OCI-M2 (cell line): ENCODE measurements at regions not wholly inside any gene's neighbourhood (a gene's known extent, or its start where the extent isn't known, plus 50 kb on each side); places are given as distances from the start of the nearest gene placed in this dataset.

ENCODE experiments used
- DNase-seq: peaks from one replicate; lab custom pipeline; 2025; ENCODE audit not compliant: unreplicated experiment; lab: John Stamatoyannopoulos, UW

DNA sequence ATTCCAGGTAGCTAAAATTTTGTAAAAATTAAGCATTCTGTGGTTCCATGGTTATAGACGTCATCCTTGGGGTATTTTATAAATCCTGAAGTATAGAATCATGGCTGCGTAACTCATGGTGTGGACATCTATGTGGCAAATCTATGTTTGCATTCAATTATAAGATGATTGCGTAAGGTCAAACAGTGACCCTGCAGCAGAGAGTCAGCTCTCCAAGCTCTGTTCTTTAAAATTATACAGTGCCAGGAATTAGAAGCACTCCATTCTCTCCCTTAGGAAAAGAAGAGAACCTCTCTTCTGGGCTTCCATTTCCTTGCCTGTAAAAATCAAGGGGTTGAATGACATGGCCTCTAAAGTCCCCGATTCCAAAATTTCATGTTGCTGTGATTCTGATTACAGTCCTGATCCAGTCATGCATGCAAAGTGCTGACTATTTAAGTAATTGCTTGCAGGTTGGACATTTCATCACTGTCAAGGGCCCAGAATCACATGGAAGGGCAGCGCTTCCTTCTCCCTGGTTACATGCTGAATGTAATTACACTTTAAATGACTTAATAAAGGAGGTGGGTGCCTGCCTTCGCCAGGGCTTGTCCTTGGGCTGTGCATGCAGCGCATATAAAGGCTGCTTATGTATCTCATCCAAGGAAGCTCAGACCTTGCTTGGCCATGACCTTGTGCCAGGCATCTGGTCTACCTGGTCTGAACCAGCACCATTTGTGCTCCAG lies 550.7 kb downstream of the TYW1 start:
- no peak for DNase-seq

DNA sequence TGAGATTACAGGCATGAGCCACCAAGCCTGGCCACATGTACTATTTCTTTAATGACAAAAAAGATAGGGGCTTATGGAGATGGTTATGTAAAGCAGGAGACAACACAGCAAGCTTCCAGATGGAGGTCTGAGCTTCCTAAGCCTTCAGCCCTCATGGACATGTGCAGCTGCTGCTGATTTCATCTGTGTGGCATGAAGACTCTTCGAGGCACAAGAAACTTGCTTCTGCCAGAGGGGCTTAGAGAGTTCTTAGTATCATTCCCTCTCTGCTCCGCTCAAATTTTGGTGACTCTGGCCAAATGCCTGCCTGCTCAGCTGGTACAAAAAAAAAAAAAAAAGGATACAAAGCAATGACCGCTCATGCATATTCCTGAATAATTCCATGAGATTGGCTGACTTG lies 552.5 kb downstream of the TYW1 start:
- no peak for DNase-seq

DNA sequence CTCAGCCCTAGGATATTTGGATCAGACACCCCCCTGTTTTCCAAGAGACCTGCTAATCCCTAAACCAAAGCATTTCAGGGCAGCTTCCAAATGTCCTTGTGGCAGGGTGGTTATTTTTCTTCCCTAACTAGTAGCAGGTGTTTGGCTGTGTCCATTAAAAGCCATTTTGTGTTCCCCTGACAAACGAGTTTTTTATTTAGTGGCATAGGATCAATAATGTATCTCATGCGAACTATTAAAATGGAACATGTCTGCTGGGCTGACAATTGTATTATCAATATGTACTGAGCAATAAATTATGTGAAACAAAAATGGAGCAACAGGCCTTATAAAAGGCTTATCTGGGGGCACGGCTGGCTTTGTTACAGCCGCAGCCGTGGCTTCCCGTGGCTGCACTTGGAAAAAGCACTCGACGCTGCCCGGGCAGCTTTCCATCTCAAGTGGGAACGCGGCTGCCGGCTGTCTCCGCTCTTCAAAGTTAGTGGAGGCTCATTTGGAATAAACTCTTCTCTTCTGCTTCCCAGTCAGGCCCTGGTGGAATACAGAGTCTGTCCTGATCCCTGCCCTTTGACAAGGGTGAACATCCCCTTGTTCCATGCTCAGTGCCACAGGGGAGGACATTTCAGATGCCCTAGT lies 554.3 kb downstream of the TYW1 start:
- DNase-seq, result no peak

DNA sequence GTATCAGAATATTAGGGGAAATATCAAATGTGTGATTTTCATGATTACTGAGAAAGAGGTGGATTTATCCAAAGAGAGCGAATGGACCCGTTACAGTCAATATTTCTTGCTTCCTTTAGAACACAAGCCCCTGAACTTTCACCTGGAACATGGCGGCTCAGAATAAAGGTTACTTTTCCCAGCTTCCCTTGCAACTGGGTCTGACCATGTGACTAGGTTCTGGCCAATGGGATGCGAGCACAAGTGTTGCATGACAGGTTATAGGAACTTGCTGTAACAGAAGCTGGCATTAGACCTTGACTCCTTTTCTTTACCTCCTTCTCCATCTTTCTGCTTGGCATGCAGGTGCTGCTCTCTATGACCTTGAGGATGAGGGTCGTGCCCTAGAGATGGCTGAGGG lies 556.1 kb downstream of the TYW1 start:
- DNase-seq, result no peak

DNA sequence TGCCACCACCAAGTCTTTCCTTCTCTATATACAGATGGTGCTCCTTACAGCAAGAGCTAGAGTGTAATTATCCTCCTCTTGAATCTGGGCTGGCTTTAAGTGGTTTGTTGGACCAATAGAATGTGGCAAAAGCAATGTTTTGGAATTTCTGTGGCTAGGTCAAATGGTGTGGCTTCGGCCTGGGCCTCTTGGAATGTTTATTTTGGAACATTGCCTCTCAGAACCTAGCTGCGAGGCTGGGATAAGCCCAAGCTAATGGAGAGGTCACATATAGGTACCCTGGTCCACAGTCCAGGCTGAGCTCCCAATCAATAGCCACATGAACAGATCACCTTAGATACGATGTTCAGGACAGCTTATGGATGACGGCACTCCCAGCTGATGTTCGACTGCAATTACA lies 556.7 kb downstream of the TYW1 start:
- DNase-seq, result no peak

DNA sequence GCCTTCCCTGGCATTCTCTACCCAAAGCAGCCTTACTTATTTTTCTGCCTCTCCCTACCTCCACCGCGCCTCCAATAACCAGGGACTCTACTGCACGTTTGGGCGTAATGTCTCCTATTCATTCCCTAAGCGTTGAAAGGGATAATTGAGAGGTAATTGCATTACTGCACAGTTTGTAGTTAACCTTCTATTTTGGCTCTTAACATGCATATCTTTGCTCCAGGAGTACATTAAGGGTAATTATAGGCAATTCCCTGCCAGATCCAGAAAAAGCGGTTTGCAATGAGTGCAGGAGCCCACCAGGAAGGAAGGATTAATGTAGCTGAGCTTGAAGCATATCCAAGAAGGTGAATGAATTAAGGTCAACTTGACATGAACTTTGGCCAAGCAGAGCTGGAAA lies 558.4 kb downstream of the TYW1 start:
- no peak for DNase-seq

DNA sequence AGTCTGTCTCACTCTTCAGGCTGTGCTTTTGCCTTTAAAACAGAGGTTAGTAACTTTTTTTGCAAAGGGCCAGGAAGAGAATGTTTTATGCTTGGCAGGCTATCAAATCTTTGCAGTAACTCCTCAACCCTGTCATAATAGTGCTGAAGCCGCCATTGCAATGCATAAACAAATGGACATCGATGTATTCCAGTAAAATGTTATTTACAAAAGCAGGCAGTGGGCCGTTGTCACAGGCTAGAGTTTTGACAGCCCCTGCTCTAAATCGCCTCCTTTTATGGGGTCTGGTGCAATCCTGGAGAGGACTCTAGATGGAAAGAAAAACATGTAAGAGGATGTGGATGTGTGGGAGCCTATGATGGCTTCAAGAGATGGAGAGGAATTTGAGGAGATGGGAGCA lies 568.3 kb downstream of the TYW1 start:
- DNase-seq, result no peak

DNA sequence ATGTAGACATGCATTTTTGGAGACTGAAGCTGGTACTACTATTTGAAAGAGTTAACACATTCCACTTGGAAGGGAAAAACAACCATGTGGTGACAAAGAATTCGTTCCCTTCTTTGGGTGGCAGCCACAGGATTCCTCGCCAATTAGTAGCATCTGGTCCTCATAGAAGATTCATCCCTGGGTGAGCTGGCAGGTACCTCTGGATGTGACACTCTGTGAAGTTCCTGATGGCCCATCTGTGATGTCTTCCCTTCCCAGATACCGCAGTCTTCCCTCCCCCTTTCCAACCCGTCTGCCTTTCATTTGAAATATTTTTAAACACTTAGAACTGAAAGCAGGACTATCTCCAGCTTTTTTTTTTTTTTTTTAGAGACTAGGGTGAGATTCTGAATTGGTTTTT lies 569.5 kb downstream of the TYW1 start:
- no peak for DNase-seq

DNA sequence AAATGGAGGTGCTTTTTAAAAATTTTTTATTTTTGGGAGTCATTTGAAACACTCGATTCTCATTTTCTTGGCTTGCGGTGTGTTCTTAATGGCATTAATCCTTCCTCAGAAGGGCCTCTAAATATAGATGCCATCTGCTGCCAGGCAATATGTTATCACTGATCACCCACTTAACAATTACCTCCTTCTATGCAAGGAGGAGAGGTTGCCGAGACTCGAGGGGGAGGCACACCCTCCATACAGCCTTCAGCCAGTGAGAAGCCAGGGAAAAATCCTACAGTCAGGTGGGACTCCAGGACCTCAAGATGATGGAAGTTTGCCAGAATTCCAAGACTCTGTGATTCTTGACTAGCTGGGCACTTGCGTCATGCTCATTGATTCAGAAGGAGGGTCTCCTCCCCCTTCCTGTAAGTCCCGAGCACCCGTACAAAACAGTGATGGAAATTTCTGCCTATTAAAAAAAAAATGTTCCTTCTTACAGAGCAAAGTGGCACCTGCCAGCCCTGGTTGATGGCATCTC lies 574.5 kb downstream of the TYW1 start:
- DNase-seq, result no peak

DNA sequence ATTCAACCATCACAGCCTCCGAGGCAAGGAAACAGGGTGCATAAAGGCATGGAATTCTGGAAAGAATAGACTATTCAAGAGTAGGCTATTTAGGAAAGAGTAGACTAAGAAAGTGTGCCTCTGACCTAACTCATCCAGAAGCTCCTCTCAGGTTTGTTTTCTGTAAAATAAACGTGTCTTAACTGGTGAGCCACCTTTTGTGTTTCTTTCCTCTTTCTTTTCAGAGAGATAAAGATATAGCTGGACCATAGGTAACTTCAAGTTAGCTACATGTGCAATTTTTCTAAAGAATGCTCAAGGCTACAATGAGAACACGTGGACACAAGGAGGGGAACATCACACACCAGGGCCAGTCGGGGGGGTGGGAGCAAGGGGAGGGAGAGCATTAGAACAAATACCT lies 577.0 kb downstream of the TYW1 start:
- DNase-seq, result no peak

DNA sequence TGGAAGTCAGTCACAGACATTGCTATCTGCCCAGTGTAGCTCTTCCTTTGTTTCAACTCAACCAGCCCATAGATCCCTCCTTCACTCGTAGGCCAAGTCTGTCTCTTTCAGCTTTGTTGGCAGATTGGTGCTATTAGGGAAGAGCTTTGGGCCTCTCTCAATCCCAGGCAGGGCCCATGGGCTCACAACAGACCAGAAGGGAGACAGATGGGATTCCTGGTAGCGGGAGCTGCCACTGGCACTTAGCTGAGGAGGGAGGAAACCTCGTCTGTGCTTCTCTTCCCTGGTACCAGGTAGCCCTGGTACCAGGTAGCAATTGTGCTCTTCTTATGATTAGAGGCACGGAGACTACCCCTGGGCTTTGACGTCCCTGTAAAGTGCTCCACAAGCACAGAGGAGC lies 592.0 kb downstream of the TYW1 start:
- no peak for DNase-seq

DNA sequence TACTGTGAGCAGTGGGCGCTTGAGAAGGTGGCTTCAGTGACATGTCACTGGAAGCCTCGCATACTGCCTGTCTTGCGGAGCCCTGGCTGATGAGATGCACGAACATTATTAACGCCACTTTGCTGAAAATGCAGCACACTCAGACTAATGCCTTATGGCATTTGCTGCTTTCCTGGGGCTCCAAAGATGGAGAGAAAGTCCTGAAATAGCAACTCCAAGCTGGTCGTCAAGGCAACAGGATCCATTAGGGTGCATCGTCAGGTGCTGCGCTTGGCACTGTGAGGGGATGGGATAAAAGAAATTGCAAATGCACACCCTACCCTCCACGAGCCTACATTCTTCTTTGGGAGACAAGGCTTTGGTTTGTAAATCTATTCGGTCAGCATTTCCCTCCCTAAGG lies 592.5 kb downstream of the TYW1 start:
- DNase-seq, result no peak

DNA sequence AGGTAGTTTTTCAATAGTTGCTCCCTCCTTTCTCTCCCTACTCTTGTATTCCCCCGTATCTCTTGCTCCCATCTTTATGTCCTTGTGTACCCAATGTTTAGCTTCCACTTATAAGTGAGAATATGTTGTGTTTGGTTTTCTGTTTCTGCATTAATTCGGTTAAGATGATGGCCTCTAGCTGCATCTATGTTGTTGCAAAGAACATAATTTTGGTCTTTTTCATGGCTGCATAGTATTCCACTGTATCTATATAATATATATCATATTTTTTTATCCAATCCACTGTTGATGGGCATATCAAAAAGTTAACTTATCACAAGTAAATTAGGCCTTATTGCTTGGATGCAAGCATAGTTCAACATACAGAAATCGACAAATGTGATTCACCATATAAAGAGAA lies 594.0 kb downstream of the TYW1 start:
- DNase-seq, result no peak

DNA sequence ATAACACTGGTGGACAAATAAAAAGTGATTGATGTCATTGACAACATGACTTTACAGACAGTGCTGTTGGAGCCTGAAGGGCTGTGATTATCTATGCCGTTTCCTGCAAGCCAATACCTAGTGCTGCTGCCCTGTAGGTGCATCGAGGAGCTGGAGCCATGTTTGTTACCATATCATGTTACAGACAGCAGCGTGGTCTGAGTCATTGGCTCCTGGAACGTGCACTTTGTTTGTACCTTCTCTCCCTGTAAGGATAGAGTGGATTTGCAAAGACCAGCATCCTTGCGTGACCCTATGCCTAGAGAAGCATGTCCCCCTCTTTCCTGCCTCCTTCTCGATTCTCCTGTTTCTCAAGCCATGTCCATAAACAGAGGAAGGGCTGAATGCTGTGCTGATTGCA lies 597.2 kb downstream of the TYW1 start:
- no peak for DNase-seq

DNA sequence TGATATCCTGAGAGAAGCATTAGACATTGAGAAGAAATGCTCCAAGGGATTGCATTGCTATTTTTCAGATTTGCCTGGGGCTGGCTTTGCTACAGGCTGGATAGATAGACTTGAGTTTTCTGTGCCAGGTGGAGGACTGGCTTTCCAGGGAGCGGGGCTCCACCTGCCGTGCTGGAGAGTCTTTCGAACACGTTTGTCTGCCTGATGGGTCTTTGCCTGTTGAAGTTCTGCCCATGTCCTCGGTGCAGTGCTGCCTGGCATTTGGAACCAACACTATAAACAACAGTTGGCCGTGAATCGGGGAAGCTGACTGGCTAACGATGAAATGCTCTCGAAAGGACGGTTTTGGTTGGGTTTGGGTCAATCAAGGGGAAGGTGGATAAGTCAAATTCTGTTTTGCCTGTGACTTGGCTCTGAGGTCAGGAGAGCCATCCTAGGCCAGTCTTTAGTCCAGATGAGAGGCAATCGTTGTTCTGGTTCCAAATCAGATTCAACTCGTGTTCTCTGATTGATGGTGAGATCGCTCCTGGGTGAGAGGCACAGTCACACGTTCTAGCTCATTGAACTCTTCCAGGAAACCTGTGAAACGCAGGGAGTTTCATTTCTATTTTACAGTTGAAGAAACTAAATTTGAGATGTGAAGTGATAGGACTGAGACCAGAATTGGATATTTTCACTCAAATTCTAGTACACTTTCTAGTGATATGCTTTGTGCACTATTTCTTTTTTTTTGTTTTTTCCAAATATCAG lies 599.0 kb downstream of the TYW1 start:
- DNase-seq, result no peak

DNA sequence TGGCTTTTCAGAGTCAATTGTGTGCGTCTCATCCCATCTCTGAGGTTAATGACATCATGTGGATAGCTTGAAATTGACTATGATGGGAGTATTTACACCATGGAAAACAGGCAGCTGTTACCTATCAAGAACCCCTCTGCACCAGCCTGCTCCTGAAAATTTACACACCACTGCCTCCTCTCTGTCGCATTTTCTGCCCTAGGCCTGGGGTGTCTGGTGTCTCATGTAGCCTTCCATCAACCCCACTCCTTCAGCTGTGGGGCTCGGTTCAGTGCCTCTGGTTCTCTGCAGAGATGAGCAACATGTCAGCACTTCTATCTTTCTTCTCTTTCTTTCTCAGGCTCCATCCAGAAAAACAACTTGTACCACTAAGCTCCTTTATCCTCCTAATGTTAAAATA lies 600.5 kb downstream of the TYW1 start:
- no peak for DNase-seq

DNA sequence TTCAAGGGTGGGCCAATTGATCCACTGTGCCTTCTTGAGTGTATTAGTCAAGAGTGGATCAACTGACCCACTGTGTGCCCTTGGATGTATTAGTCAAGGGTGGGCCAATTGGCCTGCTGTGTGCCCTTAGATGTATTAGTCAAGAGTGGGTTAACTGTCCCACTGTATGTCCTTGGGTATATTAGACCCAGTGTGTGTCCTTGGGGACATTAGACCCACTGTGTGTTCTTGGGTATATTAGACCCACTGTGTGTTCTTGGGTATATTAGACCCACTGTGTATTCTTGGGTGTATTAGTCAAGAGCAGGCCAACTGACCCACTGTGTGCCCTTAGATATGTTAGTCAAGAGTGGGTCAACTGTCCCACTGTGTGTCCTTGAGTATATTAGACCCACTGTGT lies 601.8 kb downstream of the TYW1 start:
- no peak for DNase-seq

DNA sequence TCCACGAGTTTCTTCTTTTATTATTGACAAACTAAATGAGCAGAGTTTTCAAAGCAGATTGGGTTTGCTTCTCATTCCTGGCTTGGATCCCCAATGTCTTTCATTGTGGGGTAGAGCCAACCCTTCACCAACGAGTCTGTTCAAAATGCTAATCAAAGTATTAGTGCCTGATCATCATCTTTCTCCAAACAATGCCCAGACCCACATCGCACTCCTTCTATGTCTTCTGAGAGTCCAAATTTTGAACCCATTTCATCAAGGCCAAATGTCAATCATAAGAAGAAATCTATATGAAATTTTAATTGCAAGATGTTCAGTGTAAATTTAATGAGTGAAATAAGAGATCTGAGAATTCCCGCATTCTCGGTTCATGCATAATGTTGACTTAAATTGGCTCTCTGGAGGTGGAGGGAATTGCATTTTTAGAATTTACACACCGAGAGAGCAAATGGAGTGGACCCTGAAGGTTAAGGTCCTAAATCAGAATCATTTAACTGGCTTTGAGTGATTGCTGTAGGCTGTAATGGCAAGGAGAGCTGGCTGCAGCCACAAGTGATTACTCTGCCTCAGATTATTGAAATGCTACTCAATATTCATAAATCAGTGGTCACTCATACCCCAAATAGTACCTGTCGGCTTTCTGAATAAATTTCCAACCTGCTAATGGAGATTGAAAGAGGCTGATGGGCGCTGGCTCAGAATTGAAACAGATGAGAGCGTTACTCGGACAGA lies 602.9 kb downstream of the TYW1 start:
- DNase-seq, result no peak

DNA sequence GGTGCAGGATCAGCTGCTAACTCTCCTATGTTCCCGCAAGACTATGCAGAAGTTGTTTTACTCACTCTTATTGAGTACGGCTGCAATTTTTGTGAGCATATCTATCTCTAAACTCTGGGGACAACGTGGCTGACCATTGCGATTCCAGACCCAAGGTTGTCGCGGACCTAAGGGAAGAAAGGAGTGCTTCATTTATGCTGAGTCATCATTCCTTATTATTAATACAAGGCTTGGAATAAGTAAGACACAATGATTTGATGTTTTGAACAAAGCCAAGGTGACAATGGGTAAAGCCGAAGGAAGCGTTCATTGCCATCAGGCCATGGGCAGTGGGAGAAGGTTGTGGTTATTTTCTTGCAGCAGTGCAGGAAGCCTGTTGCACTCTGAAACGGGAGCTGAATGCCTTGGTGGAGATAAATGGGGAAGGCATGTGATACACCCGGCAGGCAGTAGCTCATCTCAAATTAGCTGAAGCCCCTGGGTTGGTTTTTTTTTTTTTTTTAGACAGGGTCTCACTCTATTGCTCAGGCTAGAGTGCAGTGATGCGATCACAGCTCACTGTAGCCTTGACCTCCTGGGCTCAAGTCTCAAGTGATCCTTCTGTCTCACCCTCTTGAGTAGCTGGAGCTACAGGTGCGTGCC lies 605.7 kb downstream of the TYW1 start:
- no peak for DNase-seq

DNA sequence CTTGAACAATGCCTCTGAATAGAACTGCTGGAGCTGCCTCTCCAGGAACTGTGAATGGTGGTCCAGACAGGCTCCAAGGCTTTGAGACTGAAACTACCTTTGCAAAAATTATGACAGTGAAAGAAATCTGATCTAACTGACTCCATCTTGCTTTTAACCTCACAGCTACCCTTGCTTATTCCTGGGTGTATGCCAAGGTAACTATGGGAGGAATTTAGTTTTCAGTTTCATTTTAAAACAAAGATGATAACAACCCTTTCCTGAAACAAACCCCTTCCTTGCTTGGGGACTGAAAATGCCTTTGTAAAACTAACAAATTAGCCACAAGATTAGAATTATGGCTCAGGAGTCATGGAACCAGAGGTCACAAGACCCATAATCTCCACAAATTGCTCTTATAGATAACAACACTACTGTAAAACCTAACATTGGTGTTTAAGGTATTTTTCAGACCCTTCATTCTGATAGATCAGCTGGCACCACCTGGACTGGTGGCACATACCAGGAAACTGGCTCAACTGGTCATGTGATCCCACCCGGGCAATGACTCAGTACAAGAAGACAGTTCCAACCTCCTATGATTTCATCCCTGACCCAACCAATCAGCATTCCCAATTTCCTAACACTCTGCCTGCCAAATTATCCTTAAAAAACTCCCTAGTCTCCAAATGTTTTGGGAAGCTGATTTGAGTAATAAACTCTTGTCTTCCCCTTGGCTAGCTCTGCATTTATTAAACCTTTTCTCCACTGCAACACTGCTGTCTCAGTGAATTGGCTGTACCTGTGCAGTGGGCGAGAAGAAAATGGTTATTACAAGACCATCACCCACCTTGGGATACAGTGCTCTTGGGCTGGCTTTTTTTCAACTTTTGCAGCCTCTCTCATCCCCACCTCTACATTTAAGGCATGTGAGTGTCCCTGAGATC lies 608.1 kb downstream of the TYW1 start:
- DNase-seq, result no peak
